Adrenal gland (tissue), 9 donors: ENCODE measurements at regions not wholly inside any gene's neighbourhood (a gene's known extent, or its start where the extent isn't known, plus 50 kb on each side); places are given as distances from the start of the nearest gene placed in this dataset.

Experiments used
- DNase-seq, 7 donors: peaks; one replicate each; pipeline ENCODE4 v3.0.0-alpha.2; 2019 to 2020
- H3K27ac ChIP-seq, 5 donors: fragments of 200-600 bp; sonication (generic) in 4 of 5; 1 replicate in 3 of 5; 2 replicates in 2 of 5; pipeline versions ENCODE4 v1.5.1 to v1.8.0; 2016 to 2020; ENCODE audit warnings: mild to moderate bottlenecking in 1 of 5
- H3K27me3 ChIP-seq: fragments of 200-600 bp; 2 replicates; pipeline ENCODE4 v1.8.0; 2021
- H3K36me3 ChIP-seq, 2 donors: fragments of 200-600 bp; replicated peaks in 1 of 2; 1 replicate in 1 of 2; 2 replicates in 1 of 2; pipeline versions ENCODE4 v1.5.1 to v1.8.0; 2018 to 2022
- H3K4me1 ChIP-seq, 2 donors: fragments of 200-600 bp; replicated peaks in 1 of 2; 1 replicate in 1 of 2; 2 replicates in 1 of 2; pipeline versions ENCODE4 v1.5.1 to v1.8.0; 2018 to 2021
- H3K4me3 ChIP-seq, 4 donors: fragments of 200-600 bp; sonication (generic) in 3 of 4; one replicate each; pipeline ENCODE4 v1.5.1; 2016 to 2018
- H3K9me3 ChIP-seq, 3 donors: fragments of 200-600 bp; sonication (generic) in 1 of 3; replicated peaks in 1 of 3; 1 replicate in 2 of 3; 2 replicates in 1 of 3; pipeline versions ENCODE4 v1.5.1 to v1.8.0; 2016 to 2021
- CTCF ChIP-seq, 6 experiments: fragments of 450-650 bp in 4 of 6; fragments of 200-600 bp in 2 of 6; sonication (generic) in 1 of 6; IDR thresholded peaks; 1 replicate in 5 of 6; 2 replicates in 1 of 6; pipeline versions ENCODE4 v1.5.1 to v1.8.0; 2016 to 2021; ENCODE audit warnings: antibody characterized with exemption in 6 of 6, mild to moderate bottlenecking in 2 of 6, moderate library complexity in 1 of 6
- POLR2A ChIP-seq, 2 donors: fragments of 450-650 bp; IDR thresholded peaks; one replicate each; pipeline ENCODE4 v1.6.1; 2017; ENCODE audit warnings: antibody characterized with exemption in 2 of 2, mild to moderate bottlenecking in 2 of 2, moderate library complexity in 1 of 2
- WGBS, 4 donors: extraction: QIAGEN DNeasy Blood & Tissue Kit in 2 of 4; methylation state at CpG; one replicate each; pipeline versions ENCODE4 v1.1.5 to v1.1.7; 2013 to 2017; 5-methylcytosine and 5-hydroxymethylcytosine counted together
- intact Hi-C, 2 donors: fragments of 100-400 bp; cut with DNase I; formaldehyde crosslinking; loops; one replicate each; pipeline versions ENCODE4 v1.14.1 to v1.15.0; 2022 to 2023
- donor health status: healthy with polysubstance abuse.
- donor health status: Bipolar disorder and iron deficiency.
- donor health status: DM: yes; HTN: yes; CAD: no.
- donor health status: DM: no; HTN: no; CAD: no.
- donor health status: DM: no; HTN: no; CAD: no.

DNA sequence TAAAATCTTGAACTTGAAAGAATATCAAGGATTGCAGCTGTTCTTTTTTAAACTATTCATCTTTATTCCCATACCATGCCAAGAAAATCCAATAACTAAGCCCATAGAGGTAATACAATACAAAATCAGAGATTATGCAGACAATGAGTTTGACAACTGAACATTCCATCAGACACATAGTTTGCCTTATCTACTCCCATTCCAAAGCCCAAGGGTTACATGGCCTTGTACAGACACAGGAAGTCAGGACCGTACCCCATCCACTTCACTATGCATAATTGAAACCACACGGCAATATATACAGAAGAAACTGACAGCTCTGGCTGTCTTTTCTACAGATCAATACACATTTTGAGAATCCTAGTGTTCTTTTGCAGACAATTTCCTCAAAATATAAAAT is 181.3 kb downstream of the TMX3 start:
- intact Hi-C loops, result no loop called here
- H3K27me3 ChIP-seq, result no peaks in the 10 kb centered on the region
- H3K36me3 ChIP-seq, result no peaks in the 10 kb centered on the region
- TF ChIP-seq CTCF (IDR thresholded peaks at IDR 0.05) (no peak), POLR2A (IDR thresholded peaks at IDR 0.05) (no peak)
- no peak overlapping the region for H3K4me3 ChIP-seq
- DNase-seq, result no peak
- H3K4me1 ChIP-seq, result no peaks in the 10 kb centered on the region
- 33 to 38% (median 35%) methylated on average over 2 of the region's 2 CpGs for whole genome bisulfite sequencing, 4 donors
- H3K27ac ChIP-seq, result no peak overlapping the region
- H3K9me3 ChIP-seq, result no peaks in the 10 kb centered on the region

DNA sequence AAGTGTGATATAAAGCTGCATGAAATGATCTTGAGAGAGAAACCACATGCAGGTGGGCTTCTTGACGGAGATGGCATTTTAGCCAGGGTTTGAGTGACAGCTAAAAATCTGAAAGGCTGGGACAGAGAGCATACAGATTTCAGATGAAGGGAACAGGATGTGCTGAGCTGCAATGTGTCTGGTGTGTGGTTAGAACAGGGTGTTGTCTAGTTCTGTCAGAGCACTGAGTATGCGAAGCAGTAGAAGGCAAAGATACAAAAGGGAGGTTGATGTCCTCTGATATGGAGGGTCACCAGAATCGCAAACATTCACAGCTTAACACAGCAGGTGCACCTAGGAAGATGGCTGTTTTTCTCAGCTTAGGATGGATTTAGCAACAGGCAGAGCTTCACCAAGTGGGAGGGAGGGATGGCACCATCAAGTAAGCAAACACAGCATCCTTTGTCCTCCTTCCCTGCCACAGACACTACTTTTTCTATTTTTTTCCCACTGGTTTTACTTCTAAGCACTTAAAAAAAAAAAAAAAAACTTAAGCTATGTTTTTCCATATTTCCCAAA is 182.5 kb downstream of the TMX3 start:
- Histone ChIP-seq H3K36me3 (no peaks in the 10 kb centered on the region), H3K4me3 (no peak overlapping the region), H3K27me3 (no peaks in the 10 kb centered on the region), H3K4me1 (no peaks in the 10 kb centered on the region), H3K9me3 (no peaks in the 10 kb centered on the region), H3K27ac (no peak overlapping the region)
- no peak for DNase-seq
- intact Hi-C loops, result no loop called here
- no peak for TF ChIP-seq POLR2A (IDR thresholded peaks at IDR 0.05)
- TF ChIP-seq CTCF (IDR thresholded peaks at IDR 0.05), result no peak
- WGBS, 4 donors, result 57 to 76% (median 62%) methylated on average over 3 of the region's 3 CpGs

- WGBS, 4 donors, result 67 to 79% (median 73%) methylated on average over 2 of the region's 2 CpGs
- Histone ChIP-seq H3K27ac (no peak overlapping the region), H3K9me3 (no peaks in the 10 kb centered on the region), H3K27me3 (no peaks in the 10 kb centered on the region), H3K4me1 (no peaks in the 10 kb centered on the region), H3K4me3 (no peak overlapping the region), H3K36me3 (no peaks in the 10 kb centered on the region)
- TF ChIP-seq CTCF (IDR thresholded peaks at IDR 0.05) (no peak), POLR2A (IDR thresholded peaks at IDR 0.05) (no peak)
- intact Hi-C loops, result no loop called here
- DNase-seq, result no peak
These were observed 189.8 kb downstream of the TMX3 start for GRCh38 chr18:68525091-68525490.

- H3K9me3 ChIP-seq, result no peaks in the 10 kb centered on the region
- DNase-seq, result no peak
- intact Hi-C loops, result no loop called here
- no peaks in the 10 kb centered on the region for H3K27me3 ChIP-seq
- no peak overlapping the region for H3K27ac ChIP-seq
- no peaks in the 10 kb centered on the region for H3K4me1 ChIP-seq
- no peak overlapping the region for H3K4me3 ChIP-seq
- no peaks in the 10 kb centered on the region for H3K36me3 ChIP-seq
- 58 to 71% (median 66%) methylated on average over 6 of the region's 6 CpGs for WGBS, 4 donors
- TF ChIP-seq CTCF (IDR thresholded peaks at IDR 0.05) (no peak), POLR2A (IDR thresholded peaks at IDR 0.05) (no peak)
These were observed 194.4 kb downstream of the TMX3 start for GRCh38 chr18:68520406-68521075.
